ENCODE measurements at regions not wholly inside any gene's neighbourhood (a gene's known extent, or its start where the extent isn't known, plus 50 kb on each side); places are given as distances from the start of the nearest gene placed in this dataset.

DNA sequence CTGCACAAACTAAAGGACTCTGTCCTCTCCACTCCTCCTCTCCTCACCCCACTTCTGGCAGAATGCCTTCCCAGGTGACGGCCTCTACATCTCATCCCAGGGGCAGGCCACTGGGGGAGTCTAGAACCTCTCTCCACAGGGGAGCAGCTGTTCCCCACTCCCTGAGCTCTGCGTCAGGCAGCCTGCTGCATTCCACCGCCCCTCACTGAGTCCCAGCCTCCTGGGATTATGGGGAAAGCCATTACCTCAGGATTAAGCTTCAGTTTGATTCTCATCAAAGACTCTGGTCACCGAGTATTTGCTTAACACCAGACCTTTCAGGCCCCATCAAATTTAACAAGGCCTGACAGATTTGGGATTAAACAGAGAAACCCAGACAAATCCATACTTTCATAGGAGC is 405.9 kb downstream of the NXPE2 start:
- DNase-seq = no peak

DNA sequence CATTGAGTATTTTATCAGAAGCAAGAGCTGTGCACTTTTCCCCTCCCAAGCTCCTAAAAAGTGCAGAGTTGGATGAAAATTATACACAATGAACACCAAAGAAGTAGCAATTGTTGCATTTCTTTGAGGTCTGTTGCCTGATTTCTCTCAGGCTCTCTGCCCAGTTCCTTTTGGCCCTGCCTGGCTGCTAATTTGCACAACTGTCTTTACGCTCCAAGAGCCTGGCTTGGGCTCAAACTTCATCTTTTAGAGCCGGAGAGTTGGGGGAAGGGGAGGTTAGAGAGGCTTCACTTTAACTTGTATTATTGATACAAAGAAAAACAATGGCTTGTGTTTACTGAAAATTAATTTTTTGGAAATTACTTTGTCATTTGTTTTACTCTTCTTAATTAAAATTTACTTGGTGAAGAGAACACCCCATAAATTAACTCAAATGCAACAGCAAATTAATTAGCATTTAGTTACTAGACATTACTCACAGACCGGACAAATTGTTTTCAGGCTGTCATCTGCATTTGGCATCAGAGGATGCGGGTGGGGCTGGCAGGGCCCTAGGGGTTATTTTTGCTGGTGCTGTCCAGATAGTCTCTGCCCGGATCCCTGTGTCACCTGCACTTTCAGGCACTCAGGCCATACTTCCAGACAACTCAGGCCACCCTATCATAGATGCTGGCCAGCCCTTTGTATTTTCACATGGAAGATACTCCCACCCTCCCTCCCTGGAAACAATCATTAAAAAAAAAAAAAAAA is 407.3 kb downstream of the NXPE2 start:
- no peak for DNase-seq

DNA sequence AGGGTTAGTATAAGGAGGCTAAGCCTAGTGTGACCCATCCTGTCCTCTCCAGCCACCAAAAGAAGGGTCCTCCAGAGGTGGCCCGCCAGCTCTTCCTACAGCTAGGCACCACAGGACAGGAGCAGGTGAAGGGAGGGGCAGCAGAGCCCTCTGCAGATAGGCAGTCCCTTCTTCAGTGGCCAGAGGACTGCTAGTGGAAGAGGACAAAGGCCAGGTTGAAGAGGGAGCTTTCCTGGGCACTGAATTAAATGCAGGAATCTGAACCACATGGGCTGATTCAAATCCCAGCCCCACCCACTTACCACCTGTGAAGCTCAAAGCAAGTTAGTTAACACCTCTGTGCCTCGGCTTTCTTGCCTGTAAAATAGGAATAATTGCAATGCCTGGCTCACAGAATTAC is 409.5 kb downstream of the NXPE2 start:
- no peak for DNase-seq

DNA sequence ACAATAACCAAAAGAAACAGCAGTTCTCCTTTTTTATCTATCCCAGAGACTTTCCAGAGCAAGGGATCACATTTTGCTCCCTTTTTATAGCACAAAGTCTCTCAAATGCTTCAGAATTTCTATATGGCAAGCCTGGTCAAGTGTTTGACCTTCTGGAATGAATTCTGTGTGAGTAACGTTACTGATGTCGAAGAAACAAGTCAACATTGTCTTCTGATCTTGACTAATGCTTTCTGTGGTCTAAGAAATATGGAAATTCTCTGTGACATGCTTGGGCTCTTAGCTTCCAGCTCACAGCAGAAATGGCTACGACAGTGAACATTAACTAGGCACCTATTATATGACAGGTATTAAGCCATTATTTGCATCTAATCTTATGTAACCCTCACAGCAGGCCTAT is 411.7 kb downstream of the CADM1 start:
- no peak for DNase-seq

DNA sequence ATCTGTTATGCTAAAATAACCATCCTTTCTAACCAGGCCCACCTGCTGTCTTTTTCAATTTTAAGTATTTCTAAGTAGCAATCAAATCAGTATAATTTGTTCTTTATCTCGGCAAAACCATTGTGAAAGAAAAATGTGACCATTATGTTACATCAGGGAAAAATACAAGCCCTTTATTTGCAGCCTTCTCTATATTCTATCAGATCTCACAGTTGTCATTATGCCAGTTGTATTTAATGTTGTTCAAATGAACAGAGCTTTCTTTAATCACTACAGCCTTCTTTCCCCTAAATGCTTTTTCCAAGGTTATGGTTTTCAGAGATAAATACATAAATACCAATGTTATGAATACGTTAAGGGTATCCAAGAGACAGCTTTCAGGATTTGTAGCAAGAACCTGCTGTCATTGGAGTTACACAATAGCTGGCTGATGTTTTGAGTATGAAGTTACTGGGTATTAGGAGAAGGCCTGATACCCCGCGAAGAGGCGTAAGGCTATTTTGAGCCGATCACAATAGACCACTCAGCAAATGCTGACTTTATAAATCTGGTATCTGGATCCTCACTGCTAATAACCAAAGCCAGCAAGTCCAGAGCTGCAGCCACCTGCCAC is 406.3 kb downstream of the CADM1 start:
- DNase-seq = no peak

DNA sequence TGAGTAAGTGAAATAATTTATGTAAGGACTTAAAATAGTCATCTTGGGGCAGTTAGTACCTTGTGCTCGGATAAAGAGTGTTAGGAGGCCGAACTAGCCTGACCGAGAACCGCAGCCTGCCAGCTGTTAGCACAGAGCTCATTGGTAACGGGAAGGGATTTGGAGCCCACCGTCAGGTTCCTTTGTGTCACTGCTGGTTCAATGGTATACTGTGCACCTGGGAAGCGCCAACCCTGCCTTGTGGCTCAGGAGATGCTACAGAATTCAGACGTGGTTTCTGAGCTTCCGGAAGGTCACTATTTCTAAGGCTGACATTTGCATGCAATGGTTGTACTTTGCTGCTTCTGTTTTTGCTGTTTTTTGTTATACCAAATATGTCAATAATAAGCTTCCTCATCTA is 403.5 kb downstream of the CADM1 start:
- DNase-seq = no peak

DNA sequence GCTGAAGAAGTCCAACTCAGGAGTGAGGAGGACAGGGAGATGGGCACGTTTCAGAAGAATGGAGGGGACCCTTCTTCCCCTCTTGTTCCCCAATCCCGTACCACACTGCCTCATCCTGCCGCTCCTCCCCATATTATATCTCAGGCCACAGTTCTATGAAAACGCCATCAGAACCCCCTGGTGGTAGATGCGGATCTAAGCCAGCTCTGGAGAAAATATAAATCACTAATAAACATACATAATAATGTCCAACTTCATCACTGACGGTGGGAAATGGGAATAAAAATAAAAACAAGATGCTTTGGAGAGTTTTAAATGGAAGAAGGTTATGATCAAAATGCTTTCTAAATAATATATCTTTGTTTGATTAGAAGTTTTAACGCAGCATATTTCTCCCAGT is 400.3 kb downstream of the CADM1 start:
- DNase-seq = no peak

DNA sequence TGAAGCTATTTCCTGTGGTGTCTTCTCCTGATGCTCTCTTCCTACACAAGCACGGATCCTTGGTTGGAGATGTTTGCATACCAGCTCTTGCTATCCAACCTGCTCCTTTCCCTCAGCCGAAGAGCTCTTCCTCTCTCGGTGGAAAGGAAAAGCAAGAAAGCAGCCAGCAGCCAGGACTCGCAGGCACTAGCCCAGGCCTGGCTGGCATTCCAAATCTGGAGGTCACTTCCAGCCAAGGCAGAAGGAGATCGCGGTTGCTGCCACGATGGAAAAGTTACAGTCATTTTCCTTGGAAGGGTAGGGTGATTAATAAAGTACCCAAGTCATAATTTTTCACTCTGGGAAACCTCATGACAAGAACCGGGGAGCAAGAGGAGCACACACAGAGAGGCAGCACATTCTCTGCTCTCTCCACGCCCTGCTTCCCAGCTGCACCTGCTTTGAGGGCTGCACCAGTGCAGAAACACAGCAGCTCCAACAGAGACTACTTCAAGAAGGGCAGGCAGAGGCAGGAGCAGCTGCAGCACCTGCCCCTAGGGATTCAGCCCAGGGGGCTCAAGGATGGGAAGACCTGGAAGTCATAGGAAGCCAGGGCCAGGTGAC is 399.3 kb downstream of the CADM1 start:
- peak; percentile 40 for DNase-seq

DNA sequence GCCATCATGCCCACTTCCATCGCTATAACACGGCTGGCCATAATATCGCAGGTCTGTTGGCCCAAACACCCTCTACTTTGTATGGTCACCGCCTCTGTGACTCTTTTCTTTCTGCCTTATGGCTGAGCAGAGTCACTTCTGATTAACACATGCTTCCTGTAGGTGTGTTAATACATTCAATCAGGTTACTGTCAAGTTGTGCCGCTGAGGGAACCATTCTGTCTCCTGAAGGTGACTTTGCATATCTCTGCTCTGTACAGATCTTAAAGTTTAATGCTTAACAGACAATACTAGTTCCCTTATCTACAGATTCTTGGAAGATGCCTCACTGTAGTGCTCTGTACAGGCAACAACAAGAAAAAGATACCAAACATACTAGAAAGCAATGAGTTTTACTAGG is 393.1 kb downstream of the CADM1 start:
- DNase-seq = no peak

DNA sequence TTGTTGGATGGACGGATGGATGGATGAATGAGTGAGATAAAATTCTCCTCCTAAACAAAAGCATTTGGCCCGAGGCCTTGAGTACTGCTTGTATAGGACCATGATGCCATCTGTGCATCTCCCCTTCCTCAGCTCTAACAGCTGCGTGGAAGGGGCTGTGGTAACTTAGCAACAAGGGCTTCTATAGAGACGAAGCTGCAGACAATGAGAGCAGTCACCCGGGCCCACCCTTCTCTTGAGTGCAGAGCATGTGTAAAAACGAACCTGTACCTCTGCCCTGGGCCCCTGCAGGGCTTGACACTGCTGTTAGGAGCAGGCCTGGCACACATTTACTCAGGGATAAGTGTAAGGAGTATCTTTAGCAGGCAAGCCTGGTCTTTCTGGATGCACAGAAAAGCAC is 391.5 kb downstream of the CADM1 start:
- DNase-seq = no peak

DNA sequence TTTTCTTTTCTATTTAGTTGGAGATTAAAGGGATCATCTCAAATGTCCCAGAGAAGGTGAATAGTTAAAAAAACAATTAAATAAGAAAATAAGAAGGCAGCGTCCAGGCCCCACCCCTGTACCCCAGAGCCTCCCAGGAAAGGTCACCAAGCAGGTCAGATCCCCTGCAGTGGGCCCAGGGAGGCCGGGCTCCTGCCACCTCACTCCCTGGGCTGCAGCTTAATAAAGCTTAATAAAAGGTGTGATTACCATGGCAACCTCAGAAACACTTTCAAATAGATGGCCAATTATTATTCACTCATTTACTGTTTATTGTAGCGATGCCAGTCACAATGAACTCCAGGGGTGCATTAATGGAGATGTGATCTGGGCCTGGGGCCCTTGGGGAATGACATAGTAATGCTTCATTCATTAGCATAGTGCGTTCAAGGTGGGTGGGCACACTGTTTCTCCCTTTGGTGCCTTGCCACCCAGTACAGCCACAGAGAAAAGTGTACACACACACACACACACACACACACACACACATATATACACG is 386.2 kb downstream of the CADM1 start:
- DNase-seq = no peak

DNA sequence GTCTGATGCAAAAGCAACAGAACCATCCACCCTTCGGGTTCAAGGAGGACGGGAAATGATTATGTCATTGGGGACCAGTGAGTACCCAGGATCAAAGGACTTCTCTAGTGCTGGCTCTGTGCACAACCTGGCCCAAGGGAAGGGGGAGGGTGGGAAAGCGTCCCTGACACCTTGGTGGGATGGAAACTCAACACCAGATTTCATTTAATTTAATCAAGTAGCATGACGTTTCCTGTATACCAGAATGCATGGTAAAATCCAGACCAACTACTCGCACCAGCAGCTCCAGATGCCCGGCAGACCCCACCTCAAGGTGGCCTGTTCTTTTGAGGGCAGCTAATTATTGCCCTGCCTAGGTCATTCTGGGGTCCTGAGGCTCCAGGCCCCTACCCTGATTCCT is 385.1 kb downstream of the CADM1 start:
- no peak for DNase-seq

Data from NCI-H187 treated with DMSO at 0.1 percent for 48 hours (cell line).